WTC11 (cell line): ENCODE measurements at regions not wholly inside any gene's neighbourhood (a gene's known extent, or its start where the extent isn't known, plus 50 kb on each side); places are given as distances from the start of the nearest gene placed in this dataset.

Source experiments
- ATAC-seq: fragments of 200-7000 bp; cut with Tn5 transposase; 2 replicates; pipeline ENCODE4 v1.10.0; 2021; ENCODE audit warnings: mild to moderate bottlenecking, moderate library complexity
- CTCF ChIA-PET: fragments of 300-600 bp; sonication (Branson Sonifier 250); formaldehyde crosslinking; loops from one replicate; lab custom pipeline; 2021; ENCODE audit warnings: antibody characterized with exemption; lab: Charles Lee
- POLR2A ChIA-PET: fragments of 350-600 bp; sonication (Branson Sonifier 250); formaldehyde crosslinking; loops from one replicate; lab custom pipeline; 2021; ENCODE audit warnings: antibody characterized with exemption; lab: Charles Lee
- DNase-seq: peaks from one replicate; pipeline ENCODE4 v3.0.0; 2021; ENCODE audit warnings: low spot score
- H3K27ac Mint-ChIP-seq: 2 replicates; pipeline ENCODE4 v1.8.0; 2021; ENCODE audit warnings: mixed read lengths
- H3K27me3 Mint-ChIP-seq: 2 replicates; pipeline ENCODE4 v1.8.0; 2021; ENCODE audit warnings: low read depth, mild to moderate bottlenecking, moderate library complexity, mixed read lengths
- H3K36me3 Mint-ChIP-seq: 2 replicates; pipeline ENCODE4 v1.8.0; 2021; ENCODE audit warnings: mixed read lengths
- H3K4me1 Mint-ChIP-seq: 2 replicates; pipeline ENCODE4 v1.8.0; 2022; ENCODE audit warnings: mixed read lengths
- H3K4me3 Mint-ChIP-seq: 2 replicates; pipeline ENCODE4 v1.8.0; 2021; ENCODE audit warnings: mild to moderate bottlenecking, moderate library complexity, mixed read lengths
- H3K9me3 Mint-ChIP-seq: 2 replicates; pipeline ENCODE4 v1.8.0; 2021; ENCODE audit warnings: mixed read lengths
- EMX1 ChIP-seq: fragments of 250-450 bp; sonication (Bioruptor Pico); IDR thresholded peaks from 2 replicates; pipeline ENCODE4 v1.8.0; 2021; ENCODE audit warnings: mild to moderate bottlenecking
- ETV6 ChIP-seq: sonication (generic); formaldehyde crosslinking; IDR thresholded peaks from 2 replicates; pipeline ENCODE4 v1.8.1; 2022; ENCODE audit warnings: mild to moderate bottlenecking, missing genetic modification reagents
- JAZF1 ChIP-seq: fragments of 250-450 bp; sonication (Bioruptor Pico); IDR thresholded peaks from 2 replicates; pipeline ENCODE4 v1.9.0; 2021; ENCODE audit warnings: moderate library complexity, mild to moderate bottlenecking, inconsistent platforms
- NFATC4 ChIP-seq: fragments of 250-450 bp; sonication (Bioruptor Pico); IDR thresholded peaks from 2 replicates; pipeline ENCODE4 v1.9.0; 2021; ENCODE audit warnings: mild to moderate bottlenecking
- NR3C1 ChIP-seq: sonication (generic); formaldehyde crosslinking; conservative IDR thresholded peaks from 2 replicates; pipeline ENCODE4 v1.8.1; 2023; ENCODE audit warnings: low read depth, mild to moderate bottlenecking, missing genetic modification reagents
- RELA ChIP-seq: sonication (generic); formaldehyde crosslinking; IDR thresholded peaks from 2 replicates; pipeline ENCODE4 v1.8.1; 2022; ENCODE audit warnings: missing genetic modification reagents, mild to moderate bottlenecking, borderline replicate concordance
- TP53 ChIP-seq: sonication (generic); formaldehyde crosslinking; IDR thresholded peaks from 2 replicates; pipeline ENCODE4 v1.8.1; 2023; ENCODE audit warnings: mild to moderate bottlenecking, missing genetic modification reagents
- ZNF423 ChIP-seq: fragments of 250-450 bp; sonication (Bioruptor Pico); IDR thresholded peaks from 2 replicates; pipeline ENCODE4 v2.1.2; 2022; ENCODE audit warnings: mild to moderate bottlenecking, moderate library complexity
- TF ChIP-seq, protein P1 (sequence below): sonication (generic); formaldehyde crosslinking; IDR thresholded peaks from 2 replicates; pipeline ENCODE4 v1.8.1; 2022; ENCODE audit warnings: missing genetic modification reagents, borderline replicate concordance
- TF ChIP-seq, protein P2 (sequence below): sonication (generic); formaldehyde crosslinking; conservative IDR thresholded peaks from 2 replicates; pipeline ENCODE4 v1.8.1; 2023; ENCODE audit warnings: mild to moderate bottlenecking, low read depth, missing genetic modification reagents, moderate library complexity
- TF ChIP-seq, protein P3 (sequence below): sonication (generic); formaldehyde crosslinking; IDR thresholded peaks from 2 replicates; pipeline ENCODE4 v1.8.1; 2023; ENCODE audit warnings: mild to moderate bottlenecking, missing genetic modification reagents
- TF ChIP-seq, protein P4 (sequence below): sonication (generic); formaldehyde crosslinking; IDR thresholded peaks from 2 replicates; pipeline ENCODE4 v1.8.1; 2023; ENCODE audit warnings: mild to moderate bottlenecking, moderate library complexity, missing genetic modification reagents
- TF ChIP-seq, protein P5 (sequence below): sonication (generic); formaldehyde crosslinking; IDR thresholded peaks from 2 replicates; pipeline ENCODE4 v1.8.0; 2022; ENCODE audit warnings: mild to moderate bottlenecking, missing genetic modification reagents
- TF ChIP-seq, protein P6 (sequence below): fragments of 250-450 bp; sonication (Bioruptor Pico); IDR thresholded peaks from 2 replicates; pipeline ENCODE4 v1.9.0; 2021; ENCODE audit warnings: moderate library complexity, mild to moderate bottlenecking, inconsistent platforms, borderline replicate concordance
- TF ChIP-seq, protein P7 (sequence below): fragments of 250-450 bp; sonication (Bioruptor Pico); IDR thresholded peaks from 2 replicates; pipeline ENCODE4 v1.9.0; 2021; ENCODE audit warnings: mild to moderate bottlenecking, borderline replicate concordance
- TF ChIP-seq, protein P8 (sequence below): sonication (generic); formaldehyde crosslinking; IDR thresholded peaks from 2 replicates; pipeline ENCODE4 v1.8.0; 2022; ENCODE audit warnings: mild to moderate bottlenecking, missing genetic modification reagents

DNA sequence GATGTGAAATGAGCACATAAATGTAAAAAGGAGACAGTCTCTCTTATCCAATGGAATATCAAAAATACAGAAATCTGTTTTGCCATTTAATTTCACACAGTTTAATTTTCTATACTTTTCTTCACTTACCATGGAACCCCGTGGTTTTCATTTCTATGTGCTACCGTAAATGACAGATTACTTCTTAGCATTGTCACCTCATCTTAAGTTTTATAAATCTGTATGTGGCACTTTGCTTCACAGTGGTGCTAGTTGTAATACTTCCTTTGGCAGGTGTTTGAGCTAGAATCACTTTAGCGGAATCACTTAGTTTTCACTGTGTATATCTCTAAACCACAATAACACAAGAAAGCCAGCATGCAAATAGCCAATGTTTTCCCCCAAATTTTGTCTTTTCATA lies 781.9 kb upstream of the MGAT4C start:
- ATAC-seq, result no peak
- DNase-seq, result no peak
- POLR2A ChIA-PET, result no interaction called here
- Mint-ChIP-seq H3K9me3 (no peaks in the 10 kb centered on the region), H3K4me3 (no peak overlapping the region), H3K27ac (no peak overlapping the region), H3K4me1 (no peaks in the 10 kb centered on the region), H3K27me3 (no peaks in the 10 kb centered on the region), H3K36me3 (no peaks in the 10 kb centered on the region)
- TF ChIP-seq, protein P1, sequence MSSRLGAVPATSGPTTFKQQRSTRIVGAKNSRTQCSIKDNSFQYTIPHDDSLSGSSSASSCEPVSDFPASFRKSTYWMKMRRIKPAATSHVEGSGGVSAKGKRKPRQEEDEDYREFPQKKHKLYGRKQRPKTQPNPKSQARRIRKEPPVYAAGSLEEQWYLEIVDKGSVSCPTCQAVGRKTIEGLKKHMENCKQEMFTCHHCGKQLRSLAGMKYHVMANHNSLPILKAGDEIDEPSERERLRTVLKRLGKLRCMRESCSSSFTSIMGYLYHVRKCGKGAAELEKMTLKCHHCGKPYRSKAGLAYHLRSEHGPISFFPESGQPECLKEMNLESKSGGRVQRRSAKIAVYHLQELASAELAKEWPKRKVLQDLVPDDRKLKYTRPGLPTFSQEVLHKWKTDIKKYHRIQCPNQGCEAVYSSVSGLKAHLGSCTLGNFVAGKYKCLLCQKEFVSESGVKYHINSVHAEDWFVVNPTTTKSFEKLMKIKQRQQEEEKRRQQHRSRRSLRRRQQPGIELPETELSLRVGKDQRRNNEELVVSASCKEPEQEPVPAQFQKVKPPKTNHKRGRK (CRISPR knock-in tag), result no peak
- TF ChIP-seq JAZF1 (CRISPR knock-in tag), result no peak
- TF ChIP-seq, protein P2, sequence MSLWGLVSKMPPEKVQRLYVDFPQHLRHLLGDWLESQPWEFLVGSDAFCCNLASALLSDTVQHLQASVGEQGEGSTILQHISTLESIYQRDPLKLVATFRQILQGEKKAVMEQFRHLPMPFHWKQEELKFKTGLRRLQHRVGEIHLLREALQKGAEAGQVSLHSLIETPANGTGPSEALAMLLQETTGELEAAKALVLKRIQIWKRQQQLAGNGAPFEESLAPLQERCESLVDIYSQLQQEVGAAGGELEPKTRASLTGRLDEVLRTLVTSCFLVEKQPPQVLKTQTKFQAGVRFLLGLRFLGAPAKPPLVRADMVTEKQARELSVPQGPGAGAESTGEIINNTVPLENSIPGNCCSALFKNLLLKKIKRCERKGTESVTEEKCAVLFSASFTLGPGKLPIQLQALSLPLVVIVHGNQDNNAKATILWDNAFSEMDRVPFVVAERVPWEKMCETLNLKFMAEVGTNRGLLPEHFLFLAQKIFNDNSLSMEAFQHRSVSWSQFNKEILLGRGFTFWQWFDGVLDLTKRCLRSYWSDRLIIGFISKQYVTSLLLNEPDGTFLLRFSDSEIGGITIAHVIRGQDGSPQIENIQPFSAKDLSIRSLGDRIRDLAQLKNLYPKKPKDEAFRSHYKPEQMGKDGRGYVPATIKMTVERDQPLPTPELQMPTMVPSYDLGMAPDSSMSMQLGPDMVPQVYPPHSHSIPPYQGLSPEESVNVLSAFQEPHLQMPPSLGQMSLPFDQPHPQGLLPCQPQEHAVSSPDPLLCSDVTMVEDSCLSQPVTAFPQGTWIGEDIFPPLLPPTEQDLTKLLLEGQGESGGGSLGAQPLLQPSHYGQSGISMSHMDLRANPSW, result no peak
- TF ChIP-seq, protein P3, sequence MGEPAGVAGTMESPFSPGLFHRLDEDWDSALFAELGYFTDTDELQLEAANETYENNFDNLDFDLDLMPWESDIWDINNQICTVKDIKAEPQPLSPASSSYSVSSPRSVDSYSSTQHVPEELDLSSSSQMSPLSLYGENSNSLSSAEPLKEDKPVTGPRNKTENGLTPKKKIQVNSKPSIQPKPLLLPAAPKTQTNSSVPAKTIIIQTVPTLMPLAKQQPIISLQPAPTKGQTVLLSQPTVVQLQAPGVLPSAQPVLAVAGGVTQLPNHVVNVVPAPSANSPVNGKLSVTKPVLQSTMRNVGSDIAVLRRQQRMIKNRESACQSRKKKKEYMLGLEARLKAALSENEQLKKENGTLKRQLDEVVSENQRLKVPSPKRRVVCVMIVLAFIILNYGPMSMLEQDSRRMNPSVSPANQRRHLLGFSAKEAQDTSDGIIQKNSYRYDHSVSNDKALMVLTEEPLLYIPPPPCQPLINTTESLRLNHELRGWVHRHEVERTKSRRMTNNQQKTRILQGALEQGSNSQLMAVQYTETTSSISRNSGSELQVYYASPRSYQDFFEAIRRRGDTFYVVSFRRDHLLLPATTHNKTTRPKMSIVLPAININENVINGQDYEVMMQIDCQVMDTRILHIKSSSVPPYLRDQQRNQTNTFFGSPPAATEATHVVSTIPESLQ, result no peak
- TF ChIP-seq EMX1 (CRISPR knock-in tag), result no peak
- CTCF ChIA-PET, result no interaction called here

DNA sequence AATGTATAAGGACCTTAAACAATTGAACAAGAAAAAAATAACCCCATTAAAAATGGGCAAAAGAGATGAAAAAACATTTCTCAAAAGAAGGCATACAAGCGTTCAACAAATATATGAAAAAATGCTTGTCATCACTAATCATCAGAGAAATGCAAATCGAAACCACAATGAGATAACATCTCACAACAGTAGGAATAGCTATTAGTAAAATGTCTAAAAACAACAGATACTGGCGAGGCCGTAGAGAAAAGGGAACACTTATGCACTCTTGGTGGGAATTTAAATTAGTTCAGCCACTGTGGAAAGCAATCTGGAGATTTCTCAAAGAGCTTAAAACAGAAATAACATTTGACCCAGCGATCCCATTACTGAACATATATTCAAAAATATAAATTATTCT lies 769.8 kb upstream of the MGAT4C start:
- no peak overlapping the region for H3K27ac Mint-ChIP-seq
- ATAC-seq, result no peak
- TF ChIP-seq RELA (CRISPR knock-in tag) (no peak), NFATC4 (CRISPR knock-in tag) (no peak), ZNF423 (no peak), NR3C1 (CRISPR knock-in tag) (no peak), ETV6 (CRISPR knock-in tag) (no peak), TP53 (CRISPR knock-in tag) (no peak)
- TF ChIP-seq, protein P4, sequence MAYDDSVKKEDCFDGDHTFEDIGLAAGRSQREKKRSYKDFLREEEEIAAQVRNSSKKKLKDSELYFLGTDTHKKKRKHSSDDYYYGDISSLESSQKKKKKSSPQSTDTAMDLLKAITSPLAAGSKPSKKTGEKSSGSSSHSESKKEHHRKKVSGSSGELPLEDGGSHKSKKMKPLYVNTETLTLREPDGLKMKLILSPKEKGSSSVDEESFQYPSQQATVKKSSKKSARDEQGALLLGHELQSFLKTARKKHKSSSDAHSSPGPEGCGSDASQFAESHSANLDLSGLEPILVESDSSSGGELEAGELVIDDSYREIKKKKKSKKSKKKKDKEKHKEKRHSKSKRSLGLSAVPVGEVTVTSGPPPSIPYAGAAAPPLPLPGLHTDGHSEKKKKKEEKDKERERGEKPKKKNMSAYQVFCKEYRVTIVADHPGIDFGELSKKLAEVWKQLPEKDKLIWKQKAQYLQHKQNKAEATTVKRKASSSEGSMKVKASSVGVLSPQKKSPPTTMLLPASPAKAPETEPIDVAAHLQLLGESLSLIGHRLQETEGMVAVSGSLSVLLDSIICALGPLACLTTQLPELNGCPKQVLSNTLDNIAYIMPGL (CRISPR knock-in tag), result no peak
- TF ChIP-seq, protein P5, sequence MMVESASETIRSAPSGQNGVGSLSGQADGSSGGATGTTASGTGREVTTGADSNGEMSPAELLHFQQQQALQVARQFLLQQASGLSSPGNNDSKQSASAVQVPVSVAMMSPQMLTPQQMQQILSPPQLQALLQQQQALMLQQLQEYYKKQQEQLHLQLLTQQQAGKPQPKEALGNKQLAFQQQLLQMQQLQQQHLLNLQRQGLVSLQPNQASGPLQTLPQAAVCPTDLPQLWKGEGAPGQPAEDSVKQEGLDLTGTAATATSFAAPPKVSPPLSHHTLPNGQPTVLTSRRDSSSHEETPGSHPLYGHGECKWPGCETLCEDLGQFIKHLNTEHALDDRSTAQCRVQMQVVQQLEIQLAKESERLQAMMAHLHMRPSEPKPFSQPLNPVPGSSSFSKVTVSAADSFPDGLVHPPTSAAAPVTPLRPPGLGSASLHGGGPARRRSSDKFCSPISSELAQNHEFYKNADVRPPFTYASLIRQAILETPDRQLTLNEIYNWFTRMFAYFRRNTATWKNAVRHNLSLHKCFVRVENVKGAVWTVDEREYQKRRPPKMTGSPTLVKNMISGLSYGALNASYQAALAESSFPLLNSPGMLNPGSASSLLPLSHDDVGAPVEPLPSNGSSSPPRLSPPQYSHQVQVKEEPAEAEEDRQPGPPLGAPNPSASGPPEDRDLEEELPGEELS (CRISPR knock-in tag), result no peak
- TF ChIP-seq, protein P6, sequence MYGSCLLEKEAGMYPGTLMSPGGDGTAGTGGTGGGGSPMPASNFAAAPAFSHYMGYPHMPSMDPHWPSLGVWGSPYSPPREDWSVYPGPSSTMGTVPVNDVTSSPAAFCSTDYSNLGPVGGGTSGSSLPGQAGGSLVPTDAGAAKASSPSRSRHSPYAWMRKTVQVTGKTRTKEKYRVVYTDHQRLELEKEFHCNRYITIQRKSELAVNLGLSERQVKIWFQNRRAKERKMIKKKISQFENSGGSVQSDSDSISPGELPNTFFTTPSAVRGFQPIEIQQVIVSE (CRISPR knock-in tag), result no peak
- TF ChIP-seq, protein P7, sequence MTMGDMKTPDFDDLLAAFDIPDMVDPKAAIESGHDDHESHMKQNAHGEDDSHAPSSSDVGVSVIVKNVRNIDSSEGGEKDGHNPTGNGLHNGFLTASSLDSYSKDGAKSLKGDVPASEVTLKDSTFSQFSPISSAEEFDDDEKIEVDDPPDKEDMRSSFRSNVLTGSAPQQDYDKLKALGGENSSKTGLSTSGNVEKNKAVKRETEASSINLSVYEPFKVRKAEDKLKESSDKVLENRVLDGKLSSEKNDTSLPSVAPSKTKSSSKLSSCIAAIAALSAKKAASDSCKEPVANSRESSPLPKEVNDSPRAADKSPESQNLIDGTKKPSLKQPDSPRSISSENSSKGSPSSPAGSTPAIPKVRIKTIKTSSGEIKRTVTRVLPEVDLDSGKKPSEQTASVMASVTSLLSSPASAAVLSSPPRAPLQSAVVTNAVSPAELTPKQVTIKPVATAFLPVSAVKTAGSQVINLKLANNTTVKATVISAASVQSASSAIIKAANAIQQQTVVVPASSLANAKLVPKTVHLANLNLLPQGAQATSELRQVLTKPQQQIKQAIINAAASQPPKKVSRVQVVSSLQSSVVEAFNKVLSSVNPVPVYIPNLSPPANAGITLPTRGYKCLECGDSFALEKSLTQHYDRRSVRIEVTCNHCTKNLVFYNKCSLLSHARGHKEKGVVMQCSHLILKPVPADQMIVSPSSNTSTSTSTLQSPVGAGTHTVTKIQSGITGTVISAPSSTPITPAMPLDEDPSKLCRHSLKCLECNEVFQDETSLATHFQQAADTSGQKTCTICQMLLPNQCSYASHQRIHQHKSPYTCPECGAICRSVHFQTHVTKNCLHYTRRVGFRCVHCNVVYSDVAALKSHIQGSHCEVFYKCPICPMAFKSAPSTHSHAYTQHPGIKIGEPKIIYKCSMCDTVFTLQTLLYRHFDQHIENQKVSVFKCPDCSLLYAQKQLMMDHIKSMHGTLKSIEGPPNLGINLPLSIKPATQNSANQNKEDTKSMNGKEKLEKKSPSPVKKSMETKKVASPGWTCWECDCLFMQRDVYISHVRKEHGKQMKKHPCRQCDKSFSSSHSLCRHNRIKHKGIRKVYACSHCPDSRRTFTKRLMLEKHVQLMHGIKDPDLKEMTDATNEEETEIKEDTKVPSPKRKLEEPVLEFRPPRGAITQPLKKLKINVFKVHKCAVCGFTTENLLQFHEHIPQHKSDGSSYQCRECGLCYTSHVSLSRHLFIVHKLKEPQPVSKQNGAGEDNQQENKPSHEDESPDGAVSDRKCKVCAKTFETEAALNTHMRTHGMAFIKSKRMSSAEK (CRISPR knock-in tag), result no peak
- TF ChIP-seq, protein P8, sequence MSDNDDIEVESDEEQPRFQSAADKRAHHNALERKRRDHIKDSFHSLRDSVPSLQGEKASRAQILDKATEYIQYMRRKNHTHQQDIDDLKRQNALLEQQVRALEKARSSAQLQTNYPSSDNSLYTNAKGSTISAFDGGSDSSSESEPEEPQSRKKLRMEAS (CRISPR knock-in tag), result no peak
- TF ChIP-seq, protein P2, result no peak

More for the DNA sequence above, 769.8 kb upstream of the MGAT4C start:
- peaks cover 2% of the 10 kb centered on the region; the same call in 1 of the 2 replicates for H3K36me3 Mint-ChIP-seq
- H3K4me3 Mint-ChIP-seq, result no peak overlapping the region
- ChIA-PET CTCF (no interaction called here), POLR2A (no interaction called here)
- no peak for DNase-seq
- peaks cover 24% of the 10 kb centered on the region for H3K9me3 Mint-ChIP-seq
- H3K27me3 Mint-ChIP-seq, result no peaks in the 10 kb centered on the region
- peaks cover 6% of the 10 kb centered on the region for H3K4me1 Mint-ChIP-seq
